Right lobe of liver (tissue), 6 donors: ENCODE measurements at regions not wholly inside any gene's neighbourhood (a gene's known extent, or its start where the extent isn't known, plus 50 kb on each side); places are given as distances from the start of the nearest gene placed in this dataset.
"Not testable (repeated sequence)": the region's sequence is repeated elsewhere in the genome, so short reads cannot be mapped to it uniquely, and the experiment has no call there.

Experiments used
- ATAC-seq, 4 donors: fragments of 200-7000 bp; cut with Tn5 transposase; one replicate each; pipeline ENCODE4 v1.9.1; 2020; ENCODE audit warnings: mild to moderate bottlenecking in 4 of 4, moderate library complexity in 4 of 4
- DNase-seq, 3 donors: peaks; one replicate each; pipeline ENCODE4 v3.0.0-alpha.2; 2020
- H3K27ac ChIP-seq, 3 donors: fragments of 200-600 bp; one replicate each; pipeline ENCODE4 v1.8.0; 2022
- H3K27me3 ChIP-seq, 2 donors: fragments of 200-600 bp; one replicate each; pipeline ENCODE4 v1.8.0; 2022
- H3K36me3 ChIP-seq, 4 donors: fragments of 200-600 bp; sonication (generic) in 1 of 4; one replicate each; pipeline versions ENCODE4 v1.5.1 to v1.8.0; 2017 to 2022; ENCODE audit warnings: control low read depth in 1 of 4
- H3K4me1 ChIP-seq, 4 donors: fragments of 200-600 bp; sonication (generic) in 1 of 4; one replicate each; pipeline versions ENCODE4 v1.5.1 to v1.8.0; 2017 to 2022; ENCODE audit warnings: control low read depth in 1 of 4
- H3K4me3 ChIP-seq, 3 donors: fragments of 200-600 bp; one replicate each; pipeline ENCODE4 v1.8.0; 2022
- H3K9me3 ChIP-seq, 4 donors: fragments of 200-600 bp; sonication (generic) in 1 of 4; one replicate each; pipeline versions ENCODE4 v1.5.1 to v1.8.0; 2017 to 2022; ENCODE audit warnings: control low read depth in 1 of 4
- CTCF ChIP-seq, 4 donors: fragments of 200-600 bp in 3 of 4; fragments of 450-650 bp in 1 of 4; IDR thresholded peaks; one replicate each; pipeline versions ENCODE4 v1.5.1 to v1.8.0; 2016 to 2022; ENCODE audit warnings: antibody characterized with exemption in 4 of 4, mild to moderate bottlenecking in 2 of 4
- POLR2A ChIP-seq: fragments of 450-650 bp; IDR thresholded peaks from one replicate; pipeline ENCODE4 v1.6.1; 2017; ENCODE audit warnings: antibody characterized with exemption, mild to moderate bottlenecking
- WGBS: methylation state at CpG from one replicate; pipeline ENCODE4 v1.1.6; 2018; ENCODE audit warnings: low coverage, low lambda C conversion rate; ENCODE audit not compliant: insufficient coverage; ENCODE audit errors: missing lambda C conversion rate; 5-methylcytosine and 5-hydroxymethylcytosine counted together
- intact Hi-C, 2 donors: fragments of 100-400 bp; cut with DNase I; formaldehyde crosslinking; loops; one replicate each; pipeline versions ENCODE4 v1.11.2 to v1.14.1; 2022
- donor health status: DM: no; HTN: yes; CAD: no.
- donor health status: DM: no; HTN: no; CAD: no.
- donor health status: DM: no; HTN: no; CAD: no.
- donor health status: DM: no; HTN: yes; CAD: no.
- donor health status: DM: no; HTN: yes; CAD: no.

- Histone ChIP-seq H3K9me3 (no peaks in the 10 kb centered on the region), H3K27ac (no peak overlapping the region), H3K36me3 (no peaks in the 10 kb centered on the region), H3K4me1 (no peaks in the 10 kb centered on the region), H3K27me3 (no peaks in the 10 kb centered on the region), H3K4me3 (no peak overlapping the region)
- TF ChIP-seq CTCF (IDR thresholded peaks at IDR 0.05) (no peak), POLR2A (no peak)
- intact Hi-C loops = no loop called here
- DNase-seq = no peak
- ATAC-seq = no peak
These were observed 470.2 kb downstream of the FBXO15 start for GRCh38 chr18:73677450-73677849.

- Histone ChIP-seq H3K4me1 (no peaks in the 10 kb centered on the region), H3K27me3 (no peaks in the 10 kb centered on the region), H3K36me3 (no peaks in the 10 kb centered on the region), H3K27ac (no peak overlapping the region), H3K4me3 (no peak overlapping the region), H3K9me3 (no peaks in the 10 kb centered on the region)
- WGBS = 47% methylated on average over 5 of the region's 6 CpGs
- intact Hi-C loops = no loop called here
- DNase-seq (no peak), ATAC-seq (no peak)
- TF ChIP-seq POLR2A (no peak), CTCF (IDR thresholded peaks at IDR 0.05) (no peak)
These were observed 473.3 kb downstream of the FBXO15 start for GRCh38 chr18:73674125-73674865.

- ATAC-seq, H3K27me3 ChIP-seq, H3K36me3 ChIP-seq, DNase-seq, intact Hi-C loops, H3K27ac ChIP-seq, H3K4me1 ChIP-seq, H3K9me3 ChIP-seq, H3K4me3 ChIP-seq: not testable (repeated sequence)
- WGBS = 67% methylated on average over 1 of the region's 8 CpGs
These were observed 476.2 kb downstream of the FBXO15 start for GRCh38 chr18:73671480-73671879.

GRCh38 chr18:73670524-73670923 is 477.1 kb downstream of the FBXO15 start:
- intact Hi-C loops = no loop called here
- no peaks in the 10 kb centered on the region for H3K4me1 ChIP-seq
- 79% methylated on average over 5 of the region's 5 CpGs for WGBS

GRCh38 chr18:73670039-73670438 is 477.6 kb downstream of the FBXO15 start:
- TF ChIP-seq CTCF (IDR thresholded peaks at IDR 0.05) (no peak), POLR2A (no peak)

More at GRCh38 chr18:73670524-73670923, 477.1 kb downstream of the FBXO15 start:
- H3K27me3 ChIP-seq = no peaks in the 10 kb centered on the region
- DNase-seq (no peak), ATAC-seq (no peak)
- no peak for TF ChIP-seq POLR2A
- no peak for TF ChIP-seq CTCF (IDR thresholded peaks at IDR 0.05)
- no peak overlapping the region for H3K4me3 ChIP-seq
- H3K36me3 ChIP-seq = no peaks in the 10 kb centered on the region
- no peak overlapping the region for H3K27ac ChIP-seq
- H3K9me3 ChIP-seq = no peaks in the 10 kb centered on the region

More at GRCh38 chr18:73670039-73670438, 477.6 kb downstream of the FBXO15 start:
- no peaks in the 10 kb centered on the region for H3K4me1 ChIP-seq
- no peak overlapping the region for H3K4me3 ChIP-seq
- no peaks in the 10 kb centered on the region for H3K9me3 ChIP-seq
- intact Hi-C loops = no loop called here
- no peak for ATAC-seq
- no peak for DNase-seq
- no peaks in the 10 kb centered on the region for H3K27me3 ChIP-seq
- H3K36me3 ChIP-seq = no peaks in the 10 kb centered on the region
- no peak overlapping the region for H3K27ac ChIP-seq
